GM12874 (cell line): ENCODE measurements at regions not wholly inside any gene's neighbourhood (a gene's known extent, or its start where the extent isn't known, plus 50 kb on each side); places are given as distances from the start of the nearest gene placed in this dataset.

Experiments
- CTCF ChIP-seq: IDR thresholded peaks from 2 replicates; pipeline ENCODE4 v1.5.1; 2011; ENCODE audit warnings: low read depth, mild to moderate bottlenecking, control low read depth, low read length, moderate library complexity; ENCODE audit not compliant: insufficient read depth

GRCh38 chr13:109483284-109483683, 303.1 kb downstream of the IRS2 start:
- no peak for TF ChIP-seq CTCF

GRCh38 chr13:109481040-109481439, 305.3 kb downstream of the IRS2 start:
- no peak for TF ChIP-seq CTCF

GRCh38 chr13:109480011-109480955, 306.1 kb downstream of the IRS2 start:
- no peak for TF ChIP-seq CTCF

GRCh38 chr13:109479534-109479933, 306.8 kb downstream of the IRS2 start:
- TF ChIP-seq CTCF: no peak

- TF ChIP-seq CTCF: no peak
These were observed 310.4 kb downstream of the IRS2 start for GRCh38 chr13:109476001-109476400.

GRCh38 chr13:109468123-109468522, 318.3 kb downstream of the IRS2 start:
- TF ChIP-seq CTCF: no peak

GRCh38 chr13:109465148-109465547, 321.2 kb downstream of the IRS2 start:
- TF ChIP-seq CTCF: no peak
